GM23338 (cell line): ENCODE measurements at regions not wholly inside any gene's neighbourhood (a gene's known extent, or its start where the extent isn't known, plus 50 kb on each side); places are given as distances from the start of the nearest gene placed in this dataset.

Experiments used
- ATAC-seq: fragments of 200-7000 bp; cut with Tn5 transposase; 3 replicates; pipeline ENCODE4 v1.9.1; 2020
- DNase-seq: peaks from one replicate; pipeline ENCODE4 v3.0.0-alpha.2; 2015; ENCODE audit warnings: low spot score
- H2AFZ ChIP-seq: fragments of 200-600 bp; sonication (generic); 2 replicates; pipeline ENCODE4 v1.8.0; 2016; ENCODE audit warnings: antibody characterized with exemption, mild to moderate bottlenecking, moderate library complexity
- H3F3A ChIP-seq: fragments of 200-600 bp; sonication (generic); replicated peaks from 2 replicates; pipeline ENCODE4 v1.8.0; 2017; ENCODE audit warnings: antibody characterized with exemption, mixed run types, low read depth
- H3K27ac ChIP-seq: fragments of 200-600 bp; sonication (generic); 2 replicates; pipeline ENCODE4 v1.6.1; 2016; ENCODE audit warnings: low read depth
- H3K27me3 ChIP-seq: fragments of 200-600 bp; sonication (generic); 2 replicates; pipeline ENCODE4 v1.8.0; 2016; ENCODE audit warnings: mild to moderate bottlenecking, mixed run types, moderate library complexity; ENCODE audit not compliant: insufficient read depth
- H3K36me3 ChIP-seq: fragments of 200-600 bp; sonication (generic); 2 replicates; pipeline ENCODE4 v1.8.0; 2016; ENCODE audit warnings: mild to moderate bottlenecking; ENCODE audit not compliant: insufficient read depth
- H3K4me1 ChIP-seq: fragments of 200-600 bp; sonication (generic); 2 replicates; pipeline ENCODE4 v1.8.0; 2016; ENCODE audit warnings: mild to moderate bottlenecking, moderate library complexity; ENCODE audit not compliant: insufficient read depth
- H3K4me2 ChIP-seq: fragments of 200-600 bp; sonication (generic); 2 replicates; pipeline ENCODE4 v1.7.1; 2017; ENCODE audit warnings: mixed run types
- H3K4me3 ChIP-seq: fragments of 200-600 bp; sonication (generic); 2 replicates; pipeline ENCODE4 v1.6.1; 2016; ENCODE audit warnings: mixed run types
- H3K79me2 ChIP-seq: fragments of 200-600 bp; sonication (generic); replicated peaks from 2 replicates; pipeline ENCODE4 v1.8.0; 2017; ENCODE audit warnings: mild to moderate bottlenecking; ENCODE audit not compliant: insufficient read depth
- H3K9me2 ChIP-seq: fragments of 200-600 bp; sonication (generic); 2 replicates; pipeline ENCODE4 v1.8.0; 2017; ENCODE audit not compliant: insufficient read depth
- H4K20me1 ChIP-seq: fragments of 200-600 bp; sonication (generic); replicated peaks from 2 replicates; pipeline ENCODE4 v1.8.0; 2017; ENCODE audit warnings: mild to moderate bottlenecking; ENCODE audit not compliant: insufficient read depth
- H3K27ac Mint-ChIP-seq: 2 replicates; pipeline ENCODE4 v1.8.0; 2020; ENCODE audit warnings: inconsistent platforms, mild to moderate bottlenecking, moderate library complexity, mixed read lengths
- H3K27me3 Mint-ChIP-seq: 3 replicates; pipeline ENCODE4 v1.8.0; 2022; ENCODE audit warnings: low read depth, mild to moderate bottlenecking, moderate library complexity, mixed read lengths, inconsistent platforms; ENCODE audit not compliant: insufficient read depth, poor library complexity
- H3K36me3 Mint-ChIP-seq: 3 replicates; pipeline ENCODE4 v1.8.0; 2021; ENCODE audit warnings: low read depth, mild to moderate bottlenecking, inconsistent platforms, moderate library complexity, mixed read lengths
- H3K4me1 Mint-ChIP-seq: 3 replicates; pipeline ENCODE4 v1.8.0; 2020; ENCODE audit warnings: mild to moderate bottlenecking, inconsistent platforms, mixed read lengths
- H3K4me3 Mint-ChIP-seq: 3 replicates; pipeline ENCODE4 v1.8.0; 2021; ENCODE audit warnings: moderate library complexity, mild to moderate bottlenecking, inconsistent platforms, mixed read lengths
- H3K9me3 Mint-ChIP-seq: 3 replicates; pipeline ENCODE4 v1.8.0; 2020; ENCODE audit warnings: moderate library complexity, mild to moderate bottlenecking, inconsistent platforms, mixed read lengths
- CREB1 ChIP-seq: fragments of 250-450 bp; sonication (Bioruptor Pico); IDR thresholded peaks from 2 replicates; pipeline ENCODE4 v1.5.0; 2020; ENCODE audit warnings: low read depth, mild to moderate bottlenecking, moderate library complexity
- EZH2 ChIP-seq: fragments of 200-600 bp; sonication (generic); IDR thresholded peaks from one replicate; pipeline ENCODE4 v1.8.0; 2017; ENCODE audit warnings: antibody characterized with exemption, mild to moderate bottlenecking, low read depth; ENCODE audit not compliant: unreplicated experiment
- EZH2phosphoT487 ChIP-seq: fragments of 200-600 bp; sonication (generic); IDR thresholded peaks from one replicate; pipeline ENCODE4 v1.8.1; 2018; ENCODE audit warnings: antibody characterized with exemption; ENCODE audit not compliant: unreplicated experiment
- JUNB ChIP-seq: IDR thresholded peaks from one replicate; pipeline ENCODE4 v1.6.1; 2016; ENCODE audit warnings: antibody characterized with exemption; ENCODE audit not compliant: unreplicated experiment
- NANOG ChIP-seq: IDR thresholded peaks from 2 replicates; pipeline ENCODE4 v1.6.1; 2016; ENCODE audit warnings: antibody characterized with exemption, borderline replicate concordance
- POLR2AphosphoS5 ChIP-seq: IDR thresholded peaks from 2 replicates; pipeline ENCODE4 v1.6.1; 2016; ENCODE audit warnings: antibody characterized with exemption, low read depth
- STAT1 ChIP-seq: IDR thresholded peaks from one replicate; pipeline ENCODE4 v1.6.1; 2016; ENCODE audit warnings: antibody characterized with exemption; ENCODE audit not compliant: unreplicated experiment
- ZNF114 ChIP-seq: fragments of 250-450 bp; sonication (Bioruptor Pico); IDR thresholded peaks from 2 replicates; pipeline ENCODE4 v1.5.0; 2020; ENCODE audit warnings: mild to moderate bottlenecking, moderate library complexity
- ZNF331 ChIP-seq: fragments of 250-450 bp; sonication (Bioruptor Pico); IDR thresholded peaks from 2 replicates; pipeline ENCODE4 v1.5.0; 2020; ENCODE audit warnings: low read depth, mild to moderate bottlenecking, moderate library complexity
- TF ChIP-seq, protein P1 (sequence below): fragments of 250-450 bp; sonication (Bioruptor Pico); IDR thresholded peaks from 2 replicates; pipeline ENCODE4 v1.5.0; 2020; ENCODE audit warnings: mild to moderate bottlenecking, moderate library complexity
- TF ChIP-seq, protein P2 (sequence below): IDR thresholded peaks from 2 replicates; pipeline ENCODE4 v1.6.1; 2016; ENCODE audit warnings: antibody characterized with exemption
- TF ChIP-seq, protein P3 (sequence below): IDR thresholded peaks from one replicate; pipeline ENCODE4 v1.6.1; 2018; ENCODE audit warnings: antibody characterized with exemption; ENCODE audit not compliant: unreplicated experiment
- TF ChIP-seq, protein P4 (sequence below), 2 experiments: fragments of 200-600 bp in 1 of 2; sonication (generic) in 1 of 2; conservative IDR thresholded peaks; 2 replicates each; pipeline versions ENCODE4 v1.5.1 to v1.6.1; 2016 to 2017; ENCODE audit warnings: antibody characterized with exemption in 2 of 2, low read depth in 2 of 2, mild to moderate bottlenecking in 2 of 2, moderate library complexity in 1 of 2

DNA sequence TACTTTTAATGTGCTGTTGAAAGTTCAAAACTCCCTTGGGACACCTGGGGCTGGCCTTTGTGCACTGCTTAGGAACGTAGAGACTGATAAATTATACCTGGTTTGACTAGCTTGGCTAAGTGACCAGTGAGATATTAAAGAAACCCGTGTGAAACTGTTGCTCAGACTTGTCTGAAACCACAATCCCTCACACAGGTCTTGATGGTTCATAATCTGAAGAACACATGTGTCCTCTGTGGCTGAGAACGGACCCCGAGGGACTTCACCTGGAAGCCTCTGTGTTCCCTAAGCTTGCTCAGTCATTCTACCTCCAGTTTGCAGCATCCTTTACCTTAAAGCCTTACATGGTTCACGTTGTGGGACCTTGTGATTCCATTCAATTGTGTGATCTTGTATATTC, 218.8 kb downstream of the CBLN2 start:
- Mint-ChIP-seq H3K9me3 (peaks cover 91% of the 10 kb centered on the region), H3K36me3 (peaks cover 10% of the 10 kb centered on the region; the same call in 2 of the 3 replicates), H3K4me3 (no peak overlapping the region), H3K27ac (no peak overlapping the region), H3K4me1 (no peaks in the 10 kb centered on the region), H3K27me3 (no peaks in the 10 kb centered on the region)
- no peak for DNase-seq
- no peak overlapping the region for H3K27ac ChIP-seq
- H2AFZ ChIP-seq = no peak overlapping the region
- H3K9me2 ChIP-seq = no peaks in the 10 kb centered on the region
- H3K79me2 ChIP-seq = no peaks in the 10 kb centered on the region
- TF ChIP-seq NANOG (no peak), STAT1 (no peak), EZH2 (no peak), ZNF114 (CRISPR knock-in tag) (no peak), POLR2AphosphoS5 (no peak), ZNF331 (no peak), CREB1 (no peak), JUNB (no peak), EZH2phosphoT487 (no peak)
- TF ChIP-seq, protein P1, sequence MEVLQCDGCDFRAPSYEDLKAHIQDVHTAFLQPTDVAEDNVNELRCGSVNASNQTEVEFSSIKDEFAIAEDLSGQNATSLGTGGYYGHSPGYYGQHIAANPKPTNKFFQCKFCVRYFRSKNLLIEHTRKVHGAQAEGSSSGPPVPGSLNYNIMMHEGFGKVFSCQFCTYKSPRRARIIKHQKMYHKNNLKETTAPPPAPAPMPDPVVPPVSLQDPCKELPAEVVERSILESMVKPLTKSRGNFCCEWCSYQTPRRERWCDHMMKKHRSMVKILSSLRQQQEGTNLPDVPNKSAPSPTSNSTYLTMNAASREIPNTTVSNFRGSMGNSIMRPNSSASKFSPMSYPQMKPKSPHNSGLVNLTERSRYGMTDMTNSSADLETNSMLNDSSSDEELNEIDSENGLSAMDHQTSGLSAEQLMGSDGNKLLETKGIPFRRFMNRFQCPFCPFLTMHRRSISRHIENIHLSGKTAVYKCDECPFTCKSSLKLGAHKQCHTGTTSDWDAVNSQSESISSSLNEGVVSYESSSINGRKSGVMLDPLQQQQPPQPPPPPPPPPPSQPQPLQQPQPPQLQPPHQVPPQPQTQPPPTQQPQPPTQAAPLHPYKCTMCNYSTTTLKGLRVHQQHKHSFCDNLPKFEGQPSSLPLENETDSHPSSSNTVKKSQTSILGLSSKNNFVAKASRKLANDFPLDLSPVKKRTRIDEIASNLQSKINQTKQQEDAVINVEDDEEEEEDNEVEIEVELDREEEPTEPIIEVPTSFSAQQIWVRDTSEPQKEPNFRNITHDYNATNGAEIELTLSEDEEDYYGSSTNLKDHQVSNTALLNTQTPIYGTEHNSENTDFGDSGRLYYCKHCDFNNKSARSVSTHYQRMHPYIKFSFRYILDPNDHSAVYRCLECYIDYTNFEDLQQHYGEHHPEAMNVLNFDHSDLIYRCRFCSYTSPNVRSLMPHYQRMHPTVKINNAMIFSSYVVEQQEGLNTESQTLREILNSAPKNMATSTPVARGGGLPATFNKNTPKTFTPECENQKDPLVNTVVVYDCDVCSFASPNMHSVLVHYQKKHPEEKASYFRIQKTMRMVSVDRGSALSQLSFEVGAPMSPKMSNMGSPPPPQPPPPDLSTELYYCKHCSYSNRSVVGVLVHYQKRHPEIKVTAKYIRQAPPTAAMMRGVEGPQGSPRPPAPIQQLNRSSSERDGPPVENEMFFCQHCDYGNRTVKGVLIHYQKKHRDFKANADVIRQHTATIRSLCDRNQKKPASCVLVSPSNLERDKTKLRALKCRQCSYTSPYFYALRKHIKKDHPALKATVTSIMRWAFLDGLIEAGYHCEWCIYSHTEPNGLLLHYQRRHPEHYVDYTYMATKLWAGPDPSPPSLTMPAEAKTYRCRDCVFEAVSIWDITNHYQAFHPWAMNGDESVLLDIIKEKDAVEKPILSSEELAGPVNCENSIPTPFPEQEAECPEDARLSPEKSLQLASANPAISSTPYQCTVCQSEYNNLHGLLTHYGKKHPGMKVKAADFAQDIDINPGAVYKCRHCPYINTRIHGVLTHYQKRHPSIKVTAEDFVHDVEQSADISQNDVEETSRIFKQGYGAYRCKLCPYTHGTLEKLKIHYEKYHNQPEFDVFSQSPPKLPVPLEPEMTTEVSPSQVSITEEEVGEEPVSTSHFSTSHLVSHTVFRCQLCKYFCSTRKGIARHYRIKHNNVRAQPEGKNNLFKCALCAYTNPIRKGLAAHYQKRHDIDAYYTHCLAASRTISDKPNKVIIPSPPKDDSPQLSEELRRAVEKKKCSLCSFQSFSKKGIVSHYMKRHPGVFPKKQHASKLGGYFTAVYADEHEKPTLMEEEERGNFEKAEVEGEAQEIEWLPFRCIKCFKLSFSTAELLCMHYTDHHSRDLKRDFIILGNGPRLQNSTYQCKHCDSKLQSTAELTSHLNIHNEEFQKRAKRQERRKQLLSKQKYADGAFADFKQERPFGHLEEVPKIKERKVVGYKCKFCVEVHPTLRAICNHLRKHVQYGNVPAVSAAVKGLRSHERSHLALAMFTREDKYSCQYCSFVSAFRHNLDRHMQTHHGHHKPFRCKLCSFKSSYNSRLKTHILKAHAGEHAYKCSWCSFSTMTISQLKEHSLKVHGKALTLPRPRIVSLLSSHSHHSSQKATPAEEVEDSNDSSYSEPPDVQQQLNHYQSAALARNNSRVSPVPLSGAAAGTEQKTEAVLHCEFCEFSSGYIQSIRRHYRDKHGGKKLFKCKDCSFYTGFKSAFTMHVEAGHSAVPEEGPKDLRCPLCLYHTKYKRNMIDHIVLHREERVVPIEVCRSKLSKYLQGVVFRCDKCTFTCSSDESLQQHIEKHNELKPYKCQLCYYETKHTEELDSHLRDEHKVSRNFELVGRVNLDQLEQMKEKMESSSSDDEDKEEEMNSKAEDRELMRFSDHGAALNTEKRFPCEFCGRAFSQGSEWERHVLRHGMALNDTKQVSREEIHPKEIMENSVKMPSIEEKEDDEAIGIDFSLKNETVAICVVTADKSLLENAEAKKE (CRISPR knock-in tag) = no peak
- TF ChIP-seq, protein P2, sequence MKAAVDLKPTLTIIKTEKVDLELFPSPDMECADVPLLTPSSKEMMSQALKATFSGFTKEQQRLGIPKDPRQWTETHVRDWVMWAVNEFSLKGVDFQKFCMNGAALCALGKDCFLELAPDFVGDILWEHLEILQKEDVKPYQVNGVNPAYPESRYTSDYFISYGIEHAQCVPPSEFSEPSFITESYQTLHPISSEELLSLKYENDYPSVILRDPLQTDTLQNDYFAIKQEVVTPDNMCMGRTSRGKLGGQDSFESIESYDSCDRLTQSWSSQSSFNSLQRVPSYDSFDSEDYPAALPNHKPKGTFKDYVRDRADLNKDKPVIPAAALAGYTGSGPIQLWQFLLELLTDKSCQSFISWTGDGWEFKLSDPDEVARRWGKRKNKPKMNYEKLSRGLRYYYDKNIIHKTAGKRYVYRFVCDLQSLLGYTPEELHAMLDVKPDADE = no peak
- TF ChIP-seq, protein P3, sequence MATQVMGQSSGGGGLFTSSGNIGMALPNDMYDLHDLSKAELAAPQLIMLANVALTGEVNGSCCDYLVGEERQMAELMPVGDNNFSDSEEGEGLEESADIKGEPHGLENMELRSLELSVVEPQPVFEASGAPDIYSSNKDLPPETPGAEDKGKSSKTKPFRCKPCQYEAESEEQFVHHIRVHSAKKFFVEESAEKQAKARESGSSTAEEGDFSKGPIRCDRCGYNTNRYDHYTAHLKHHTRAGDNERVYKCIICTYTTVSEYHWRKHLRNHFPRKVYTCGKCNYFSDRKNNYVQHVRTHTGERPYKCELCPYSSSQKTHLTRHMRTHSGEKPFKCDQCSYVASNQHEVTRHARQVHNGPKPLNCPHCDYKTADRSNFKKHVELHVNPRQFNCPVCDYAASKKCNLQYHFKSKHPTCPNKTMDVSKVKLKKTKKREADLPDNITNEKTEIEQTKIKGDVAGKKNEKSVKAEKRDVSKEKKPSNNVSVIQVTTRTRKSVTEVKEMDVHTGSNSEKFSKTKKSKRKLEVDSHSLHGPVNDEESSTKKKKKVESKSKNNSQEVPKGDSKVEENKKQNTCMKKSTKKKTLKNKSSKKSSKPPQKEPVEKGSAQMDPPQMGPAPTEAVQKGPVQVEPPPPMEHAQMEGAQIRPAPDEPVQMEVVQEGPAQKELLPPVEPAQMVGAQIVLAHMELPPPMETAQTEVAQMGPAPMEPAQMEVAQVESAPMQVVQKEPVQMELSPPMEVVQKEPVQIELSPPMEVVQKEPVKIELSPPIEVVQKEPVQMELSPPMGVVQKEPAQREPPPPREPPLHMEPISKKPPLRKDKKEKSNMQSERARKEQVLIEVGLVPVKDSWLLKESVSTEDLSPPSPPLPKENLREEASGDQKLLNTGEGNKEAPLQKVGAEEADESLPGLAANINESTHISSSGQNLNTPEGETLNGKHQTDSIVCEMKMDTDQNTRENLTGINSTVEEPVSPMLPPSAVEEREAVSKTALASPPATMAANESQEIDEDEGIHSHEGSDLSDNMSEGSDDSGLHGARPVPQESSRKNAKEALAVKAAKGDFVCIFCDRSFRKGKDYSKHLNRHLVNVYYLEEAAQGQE = no peak
- TF ChIP-seq, protein P4, sequence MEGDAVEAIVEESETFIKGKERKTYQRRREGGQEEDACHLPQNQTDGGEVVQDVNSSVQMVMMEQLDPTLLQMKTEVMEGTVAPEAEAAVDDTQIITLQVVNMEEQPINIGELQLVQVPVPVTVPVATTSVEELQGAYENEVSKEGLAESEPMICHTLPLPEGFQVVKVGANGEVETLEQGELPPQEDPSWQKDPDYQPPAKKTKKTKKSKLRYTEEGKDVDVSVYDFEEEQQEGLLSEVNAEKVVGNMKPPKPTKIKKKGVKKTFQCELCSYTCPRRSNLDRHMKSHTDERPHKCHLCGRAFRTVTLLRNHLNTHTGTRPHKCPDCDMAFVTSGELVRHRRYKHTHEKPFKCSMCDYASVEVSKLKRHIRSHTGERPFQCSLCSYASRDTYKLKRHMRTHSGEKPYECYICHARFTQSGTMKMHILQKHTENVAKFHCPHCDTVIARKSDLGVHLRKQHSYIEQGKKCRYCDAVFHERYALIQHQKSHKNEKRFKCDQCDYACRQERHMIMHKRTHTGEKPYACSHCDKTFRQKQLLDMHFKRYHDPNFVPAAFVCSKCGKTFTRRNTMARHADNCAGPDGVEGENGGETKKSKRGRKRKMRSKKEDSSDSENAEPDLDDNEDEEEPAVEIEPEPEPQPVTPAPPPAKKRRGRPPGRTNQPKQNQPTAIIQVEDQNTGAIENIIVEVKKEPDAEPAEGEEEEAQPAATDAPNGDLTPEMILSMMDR (conservative IDR thresholded peaks at IDR 0.05; ENCODE audit: low read depth in 2 of 2) = no peak
- no peaks in the 10 kb centered on the region for H4K20me1 ChIP-seq
- H3K4me2 ChIP-seq = no peak overlapping the region
- H3K4me3 ChIP-seq = no peak overlapping the region
- ATAC-seq = no peak
- no peaks in the 10 kb centered on the region for H3F3A ChIP-seq
- H3K27me3 ChIP-seq = no peaks in the 10 kb centered on the region
- no peaks in the 10 kb centered on the region for H3K4me1 ChIP-seq
- peaks cover 19% of the 10 kb centered on the region for H3K36me3 ChIP-seq
